ENCODE measurements at regions not wholly inside any gene's neighbourhood (a gene's known extent, or its start where the extent isn't known, plus 50 kb on each side); places are given as distances from the start of the nearest gene placed in this dataset.
"Not testable (repeated sequence)": the region's sequence is repeated elsewhere in the genome, so short reads cannot be mapped to it uniquely, and the experiment has no call there.

GRCh38 chr22:48483764-48484528 lies 1343.7 kb downstream of the BRD1 start:
- DNase-seq, result no peak

- no peak for DNase-seq
Measured at GRCh38 chr22:48482771-48483170, 1344.9 kb downstream of the BRD1 start.

- not testable (repeated sequence) for DNase-seq
Measured at GRCh38 chr22:48482198-48482597, 1345.5 kb downstream of the BRD1 start.

- no peak for DNase-seq
Measured at GRCh38 chr22:48481748-48482147, 1345.9 kb downstream of the BRD1 start.

GRCh38 chr22:48478529-48479265 lies 1349.0 kb downstream of the BRD1 start:
- DNase-seq, result no peak

- DNase-seq, result no peak
Measured at GRCh38 chr22:48478124-48478523, 1349.5 kb downstream of the BRD1 start.

GRCh38 chr22:48477031-48477721 lies 1350.5 kb downstream of the BRD1 start:
- no peak for DNase-seq

GRCh38 chr22:48476577-48476976 lies 1351.1 kb downstream of the BRD1 start:
- no peak for DNase-seq

GRCh38 chr22:48475661-48476345 lies 1351.9 kb downstream of the BRD1 start:
- DNase-seq, result no peak

GRCh38 chr22:48474881-48475280 lies 1352.8 kb downstream of the BRD1 start:
- DNase-seq, result no peak

GRCh38 chr22:48473202-48473601 lies 1354.5 kb downstream of the BRD1 start:
- DNase-seq, result no peak

GRCh38 chr22:48464246-48464645 lies 1363.4 kb downstream of the BRD1 start:
- DNase-seq, result no peak

- no peak for DNase-seq
Measured at GRCh38 chr22:48459859-48460823, 1367.5 kb downstream of the BRD1 start.

- DNase-seq, result no peak
Measured at GRCh38 chr22:48459259-48459658, 1368.4 kb downstream of the BRD1 start.

GRCh38 chr22:48456449-48456848 lies 1371.2 kb downstream of the BRD1 start:
- DNase-seq, result no peak

- DNase-seq, result no peak
Measured at GRCh38 chr22:48453751-48454485, 1373.8 kb downstream of the BRD1 start.

- no peak for DNase-seq
Measured at GRCh38 chr22:48453171-48453570, 1374.5 kb downstream of the BRD1 start.

- DNase-seq, result no peak
Measured at GRCh38 chr22:48452766-48453165, 1374.9 kb downstream of the BRD1 start.

- no peak for DNase-seq
Measured at GRCh38 chr22:48451891-48452290, 1375.8 kb downstream of the BRD1 start.

GRCh38 chr22:48450188-48450825 lies 1377.4 kb downstream of the BRD1 start:
- no peak for DNase-seq
